Activated CD8-positive, alpha-beta memory T cell treated with anti-CD3 and anti-CD28 coated beads, Interleukin-2, amount 50 U/mL, for 24 hours (primary cell): ENCODE measurements at regions not wholly inside any gene's neighbourhood (a gene's known extent, or its start where the extent isn't known, plus 50 kb on each side); places are given as distances from the start of the nearest gene placed in this dataset.

Source experiments
- DNase-seq: peaks from one replicate; pipeline ENCODE4 v3.0.0-alpha.2; 2020; ENCODE audit errors: extremely low read depth

- no peak for DNase-seq
Observed at GRCh38 chr1:98203466-98203865, 282.6 kb upstream of the DPYD start.

- DNase-seq: no peak
Observed at GRCh38 chr1:98201666-98202081, 280.8 kb upstream of the DPYD start.

GRCh38 chr1:98197356-98197755 is 276.5 kb upstream of the DPYD start:
- no peak for DNase-seq

GRCh38 chr1:98196012-98196411 is 275.2 kb upstream of the DPYD start:
- DNase-seq: no peak

- no peak for DNase-seq
Observed at GRCh38 chr1:98188774-98189173, 267.9 kb upstream of the DPYD start.

- no peak for DNase-seq
Observed at GRCh38 chr1:98184856-98185255, 264.0 kb upstream of the DPYD start.

- DNase-seq: no peak
Observed at GRCh38 chr1:98181036-98181764, 260.4 kb upstream of the DPYD start.

GRCh38 chr1:98179151-98179773 is 258.4 kb upstream of the DPYD start:
- no peak for DNase-seq

GRCh38 chr1:98177751-98178150 is 256.9 kb upstream of the DPYD start:
- no peak for DNase-seq

GRCh38 chr1:98176936-98177335 is 256.1 kb upstream of the DPYD start:
- no peak for DNase-seq

GRCh38 chr1:98176414-98176813 is 255.6 kb upstream of the DPYD start:
- no peak for DNase-seq

GRCh38 chr1:98172578-98172977 is 251.7 kb upstream of the DPYD start:
- no peak for DNase-seq

- DNase-seq: no peak
Observed at GRCh38 chr1:98172022-98172421, 251.2 kb upstream of the DPYD start.

- DNase-seq: no peak
Observed at GRCh38 chr1:98164509-98164908, 243.7 kb upstream of the DPYD start.

- no peak for DNase-seq
Observed at GRCh38 chr1:98157524-98158313, 236.9 kb upstream of the DPYD start.

- DNase-seq: no peak
Observed at GRCh38 chr1:98147280-98147679, 226.4 kb upstream of the DPYD start.

- DNase-seq: no peak
Observed at GRCh38 chr1:98145655-98146054, 224.8 kb upstream of the DPYD start.

GRCh38 chr1:98143403-98143802 is 222.6 kb upstream of the DPYD start:
- no peak for DNase-seq

- DNase-seq: no peak
Observed at GRCh38 chr1:98133131-98133530, 212.3 kb upstream of the DPYD start.

- no peak for DNase-seq
Observed at GRCh38 chr1:98130408-98130807, 209.6 kb upstream of the DPYD start.

GRCh38 chr1:98129491-98129890 is 208.7 kb upstream of the DPYD start:
- no peak for DNase-seq

GRCh38 chr1:98126740-98127139 is 205.9 kb upstream of the DPYD start:
- DNase-seq: no peak

GRCh38 chr1:98121646-98122045 is 200.8 kb upstream of the DPYD start:
- no peak for DNase-seq
